Thyroid gland (tissue), 4 donors: ENCODE measurements at regions not wholly inside any gene's neighbourhood (a gene's known extent, or its start where the extent isn't known, plus 50 kb on each side); places are given as distances from the start of the nearest gene placed in this dataset.

ENCODE experiments used
- POLR2A ChIP-seq, 2 donors: fragments of 450-650 bp; IDR thresholded peaks; one replicate each; pipeline ENCODE4 v1.6.1; 2017; ENCODE audit warnings: antibody characterized with exemption in 2 of 2, mild to moderate bottlenecking in 2 of 2, moderate library complexity in 1 of 2
- TF ChIP-seq, protein P1 (sequence below), 6 experiments: fragments of 200-600 bp in 3 of 6; fragments of 450-650 bp in 3 of 6; sonication (generic) in 3 of 6; IDR thresholded peaks; one replicate each; pipeline ENCODE4 v1.5.1; 2016 to 2019; ENCODE audit warnings: antibody characterized with exemption in 6 of 6, mild to moderate bottlenecking in 2 of 6, inconsistent platforms in 1 of 6, moderate library complexity in 1 of 6

DNA sequence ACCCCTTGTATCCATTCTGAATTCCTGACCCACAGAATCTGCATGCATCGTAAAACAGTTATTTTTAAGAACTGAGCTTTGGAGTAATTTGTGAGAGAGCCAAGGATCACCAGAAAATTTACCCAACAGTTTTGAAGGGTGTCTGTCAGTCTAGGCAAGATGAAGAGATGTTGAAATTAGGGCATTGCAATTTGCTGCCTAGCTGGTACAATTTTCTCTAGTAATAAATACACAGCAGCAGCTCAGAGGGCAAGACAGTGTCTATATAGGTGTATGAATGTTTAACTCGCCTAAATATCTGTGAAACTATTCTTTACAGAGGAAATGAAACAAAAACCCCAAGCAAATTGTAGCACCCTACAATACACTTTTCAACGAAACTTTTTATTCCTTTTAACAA, 377.8 kb upstream of the POU3F3 start:
- TF ChIP-seq POLR2A (IDR thresholded peaks at IDR 0.05): no peak
- TF ChIP-seq, protein P1, sequence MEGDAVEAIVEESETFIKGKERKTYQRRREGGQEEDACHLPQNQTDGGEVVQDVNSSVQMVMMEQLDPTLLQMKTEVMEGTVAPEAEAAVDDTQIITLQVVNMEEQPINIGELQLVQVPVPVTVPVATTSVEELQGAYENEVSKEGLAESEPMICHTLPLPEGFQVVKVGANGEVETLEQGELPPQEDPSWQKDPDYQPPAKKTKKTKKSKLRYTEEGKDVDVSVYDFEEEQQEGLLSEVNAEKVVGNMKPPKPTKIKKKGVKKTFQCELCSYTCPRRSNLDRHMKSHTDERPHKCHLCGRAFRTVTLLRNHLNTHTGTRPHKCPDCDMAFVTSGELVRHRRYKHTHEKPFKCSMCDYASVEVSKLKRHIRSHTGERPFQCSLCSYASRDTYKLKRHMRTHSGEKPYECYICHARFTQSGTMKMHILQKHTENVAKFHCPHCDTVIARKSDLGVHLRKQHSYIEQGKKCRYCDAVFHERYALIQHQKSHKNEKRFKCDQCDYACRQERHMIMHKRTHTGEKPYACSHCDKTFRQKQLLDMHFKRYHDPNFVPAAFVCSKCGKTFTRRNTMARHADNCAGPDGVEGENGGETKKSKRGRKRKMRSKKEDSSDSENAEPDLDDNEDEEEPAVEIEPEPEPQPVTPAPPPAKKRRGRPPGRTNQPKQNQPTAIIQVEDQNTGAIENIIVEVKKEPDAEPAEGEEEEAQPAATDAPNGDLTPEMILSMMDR (IDR thresholded peaks at IDR 0.05): no peak
